ENCODE measurements at regions not wholly inside any gene's neighbourhood (a gene's known extent, or its start where the extent isn't known, plus 50 kb on each side); places are given as distances from the start of the nearest gene placed in this dataset.

DNA sequence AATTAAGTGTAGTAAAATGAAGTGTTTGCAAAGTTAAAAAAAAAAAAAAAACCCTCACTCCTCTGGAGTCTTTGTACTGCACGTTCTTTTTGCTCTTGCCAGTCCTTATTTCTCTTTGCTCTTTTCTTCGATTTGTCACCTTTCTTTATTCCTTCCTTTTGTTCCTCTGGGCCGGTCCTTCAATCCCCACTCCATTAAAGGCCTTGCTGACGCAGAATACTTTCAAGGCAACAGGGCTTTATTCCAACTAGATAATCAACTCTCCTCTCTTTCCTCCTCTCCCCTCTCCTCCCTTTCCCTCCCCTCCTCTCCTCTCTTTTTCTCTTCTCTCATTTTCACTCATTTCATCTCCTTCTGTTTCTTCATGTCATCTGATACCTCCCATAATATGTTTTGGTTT is 138.2 kb upstream of the NTM start:
- TF ChIP-seq, protein P1, sequence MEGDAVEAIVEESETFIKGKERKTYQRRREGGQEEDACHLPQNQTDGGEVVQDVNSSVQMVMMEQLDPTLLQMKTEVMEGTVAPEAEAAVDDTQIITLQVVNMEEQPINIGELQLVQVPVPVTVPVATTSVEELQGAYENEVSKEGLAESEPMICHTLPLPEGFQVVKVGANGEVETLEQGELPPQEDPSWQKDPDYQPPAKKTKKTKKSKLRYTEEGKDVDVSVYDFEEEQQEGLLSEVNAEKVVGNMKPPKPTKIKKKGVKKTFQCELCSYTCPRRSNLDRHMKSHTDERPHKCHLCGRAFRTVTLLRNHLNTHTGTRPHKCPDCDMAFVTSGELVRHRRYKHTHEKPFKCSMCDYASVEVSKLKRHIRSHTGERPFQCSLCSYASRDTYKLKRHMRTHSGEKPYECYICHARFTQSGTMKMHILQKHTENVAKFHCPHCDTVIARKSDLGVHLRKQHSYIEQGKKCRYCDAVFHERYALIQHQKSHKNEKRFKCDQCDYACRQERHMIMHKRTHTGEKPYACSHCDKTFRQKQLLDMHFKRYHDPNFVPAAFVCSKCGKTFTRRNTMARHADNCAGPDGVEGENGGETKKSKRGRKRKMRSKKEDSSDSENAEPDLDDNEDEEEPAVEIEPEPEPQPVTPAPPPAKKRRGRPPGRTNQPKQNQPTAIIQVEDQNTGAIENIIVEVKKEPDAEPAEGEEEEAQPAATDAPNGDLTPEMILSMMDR (IDR thresholded peaks at IDR 0.05), result no peak
- TF ChIP-seq POLR2AphosphoS5 (IDR thresholded peaks at IDR 0.05) (no peak), POLR2A (IDR thresholded peaks at IDR 0.05) (no peak)
- Histone ChIP-seq H3K9me3 (no peaks in the 10 kb centered on the region), H3K27ac (no peak overlapping the region), H3K27me3 (peaks cover 0 to 13% of the 10 kb centered on the region in 2 donors), H3K36me3 (no peaks in the 10 kb centered on the region), H3K4me1 (no peaks in the 10 kb centered on the region), H3K4me3 (no peak overlapping the region)
- DNase-seq (ENCODE audit: low spot score in 2 of 2), result no peak
- intact Hi-C loops (cut with DNase I; ENCODE audit: low total_unique reads), result loop anchor here (5.0 kb wide), 2 partner anchors 270 to 1405 kb away; no protein-coding TSS in a partner anchor

DNA sequence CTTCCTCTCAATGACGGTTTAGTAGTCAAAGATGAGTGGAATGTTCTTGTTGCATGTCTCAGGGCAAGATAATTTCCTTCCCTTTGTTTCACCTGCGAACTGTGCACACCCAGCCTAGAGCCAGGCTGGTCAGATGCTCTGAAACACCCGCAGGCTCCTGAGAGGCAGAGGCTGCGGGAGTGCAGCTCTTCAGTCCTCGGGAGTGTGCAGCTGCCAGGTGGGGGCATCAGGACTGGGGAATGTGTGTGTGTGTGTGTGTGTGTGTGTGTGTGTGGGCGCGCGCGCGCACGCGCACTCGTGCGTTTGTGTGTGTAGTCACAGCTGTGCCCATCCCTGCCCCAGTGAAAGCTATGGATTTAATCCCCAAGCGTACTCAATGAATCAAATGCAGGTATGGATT is 136.2 kb upstream of the NTM start:
- Histone ChIP-seq H3K9me3 (no peaks in the 10 kb centered on the region), H3K4me1 (no peaks in the 10 kb centered on the region), H3K36me3 (no peaks in the 10 kb centered on the region), H3K4me3 (no peak overlapping the region), H3K27me3 (peaks cover 0 to 15% of the 10 kb centered on the region in 2 donors), H3K27ac (no peak overlapping the region)
- TF ChIP-seq POLR2AphosphoS5 (IDR thresholded peaks at IDR 0.05) (no peak), POLR2A (IDR thresholded peaks at IDR 0.05) (no peak)
- TF ChIP-seq, protein P1 (IDR thresholded peaks at IDR 0.05), result no peak
- DNase-seq (ENCODE audit: low spot score in 2 of 2), result no peak
- intact Hi-C loops (cut with DNase I; ENCODE audit: low total_unique reads), result loop anchor here (5.0 kb wide), 2 partner anchors 272 to 1403 kb away; no protein-coding TSS in a partner anchor

DNA sequence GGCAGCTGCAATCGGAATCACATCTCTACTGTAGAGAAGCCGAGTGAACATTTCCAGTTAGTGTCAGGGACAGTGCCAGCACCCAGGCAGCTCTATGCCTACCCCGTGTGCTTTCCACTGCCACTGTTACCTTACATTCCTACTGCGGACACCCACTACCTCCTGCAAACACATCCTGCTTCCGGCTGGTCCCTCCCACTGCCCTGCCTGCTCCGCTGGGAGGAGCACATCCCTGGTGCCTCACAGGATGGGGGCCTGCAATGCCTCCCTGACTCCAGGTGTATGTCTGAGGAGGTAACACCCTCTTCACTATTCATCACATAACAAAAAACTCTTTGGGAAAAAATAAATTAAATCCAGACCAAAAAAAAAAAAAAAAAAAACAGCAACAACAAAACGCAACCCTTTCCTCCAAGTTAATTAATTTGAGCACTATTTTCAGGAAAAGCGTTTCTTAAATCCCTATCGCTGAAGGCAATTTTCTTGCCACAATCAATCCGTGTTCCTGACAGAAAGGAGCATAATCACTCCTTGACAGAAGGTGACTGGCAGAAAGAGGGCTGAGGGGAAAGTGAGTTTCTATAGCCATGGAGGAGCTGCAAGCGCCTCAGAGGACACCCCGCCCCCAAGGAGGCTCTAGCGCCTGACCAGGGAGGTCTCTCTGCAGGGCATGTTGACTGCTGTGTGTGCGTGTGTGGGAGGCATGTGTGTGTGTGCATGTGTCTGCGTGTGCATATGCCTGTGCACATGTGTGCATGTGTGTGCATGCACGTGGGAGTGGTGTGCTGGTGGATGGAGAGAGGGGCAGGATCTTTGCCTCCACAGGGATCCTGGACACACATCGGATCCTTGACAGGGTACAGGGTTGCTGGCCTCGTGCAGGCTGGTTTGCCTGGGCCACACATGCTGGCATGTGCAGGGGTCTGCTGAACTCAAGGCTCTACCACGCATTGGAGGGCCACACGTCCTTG is 134.8 kb upstream of the NTM start:
- TF ChIP-seq, protein P1 (IDR thresholded peaks at IDR 0.05), result no peak
- TF ChIP-seq POLR2A (IDR thresholded peaks at IDR 0.05) (no peak), POLR2AphosphoS5 (IDR thresholded peaks at IDR 0.05) (no peak)
- no peak overlapping the region for H3K4me3 ChIP-seq
- H3K4me1 ChIP-seq, result no peaks in the 10 kb centered on the region
- intact Hi-C loops (cut with DNase I; ENCODE audit: low total_unique reads), result no loop called here
- H3K9me3 ChIP-seq, result no peaks in the 10 kb centered on the region
- DNase-seq (ENCODE audit: low spot score in 2 of 2), result no peak
- H3K27ac ChIP-seq, result no peak overlapping the region
- H3K36me3 ChIP-seq, result no peaks in the 10 kb centered on the region
- H3K27me3 ChIP-seq, result peaks cover 0 to 15% of the 10 kb centered on the region in 2 donors

DNA sequence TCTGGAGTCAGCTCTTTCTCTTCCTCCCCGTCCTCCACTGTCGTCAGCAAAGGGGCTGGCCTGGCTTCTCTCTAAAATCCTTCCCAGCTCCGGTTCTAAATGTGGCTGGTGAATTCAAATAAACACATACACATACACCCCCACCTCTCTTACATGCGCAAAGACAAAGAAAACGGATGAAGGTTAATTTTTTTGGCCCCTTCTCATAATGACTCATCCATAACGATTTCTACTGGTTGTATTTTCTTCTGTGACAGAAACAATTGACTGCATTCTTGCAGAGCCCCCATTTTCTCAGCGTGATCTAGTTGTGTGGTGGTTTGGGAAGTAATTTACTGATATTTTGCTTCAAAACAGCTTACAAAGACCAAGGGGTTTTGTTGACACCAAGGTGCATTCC is 130.0 kb upstream of the NTM start:
- TF ChIP-seq POLR2A (IDR thresholded peaks at IDR 0.05) (no peak), POLR2AphosphoS5 (IDR thresholded peaks at IDR 0.05) (no peak)
- TF ChIP-seq, protein P1 (IDR thresholded peaks at IDR 0.05), result no peak
- H3K36me3 ChIP-seq, result no peaks in the 10 kb centered on the region
- no peak for DNase-seq (ENCODE audit: low spot score in 2 of 2)
- peaks cover 0 to 15% of the 10 kb centered on the region in 2 donors for H3K27me3 ChIP-seq
- no peak overlapping the region for H3K4me3 ChIP-seq
- H3K4me1 ChIP-seq, result no peaks in the 10 kb centered on the region
- intact Hi-C loops (cut with DNase I; ENCODE audit: low total_unique reads), result no loop called here
- no peak overlapping the region for H3K27ac ChIP-seq
- no peaks in the 10 kb centered on the region for H3K9me3 ChIP-seq

DNA sequence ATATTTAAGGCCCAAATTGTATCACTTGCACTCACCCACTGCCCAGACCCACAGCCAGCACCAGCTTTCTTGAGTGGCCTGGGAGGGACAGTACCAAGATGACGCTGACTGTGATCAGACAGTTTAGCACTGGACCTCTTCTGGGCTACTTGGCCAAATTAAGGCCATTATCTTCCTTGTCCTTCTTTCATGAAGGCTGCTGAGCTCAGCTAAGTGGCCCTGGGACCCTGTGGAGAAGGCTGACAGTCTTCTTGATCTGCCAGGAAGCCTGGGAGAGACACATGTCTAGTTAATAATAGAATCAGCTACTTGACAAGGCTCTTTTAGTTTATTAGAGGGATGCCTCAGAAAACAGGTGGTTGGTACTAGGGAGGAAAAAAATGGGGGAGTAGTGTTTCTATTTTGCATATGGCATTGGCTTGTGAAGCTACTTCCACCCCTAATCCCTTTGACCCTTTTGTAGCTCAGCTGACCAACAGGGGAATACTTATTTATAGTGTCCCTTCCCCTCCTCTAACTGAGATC is 127.9 kb upstream of the NTM start:
- no peak overlapping the region for H3K4me3 ChIP-seq
- no peaks in the 10 kb centered on the region for H3K9me3 ChIP-seq
- H3K36me3 ChIP-seq, result no peaks in the 10 kb centered on the region
- no peak for DNase-seq (ENCODE audit: low spot score in 2 of 2)
- no peaks in the 10 kb centered on the region for H3K4me1 ChIP-seq
- intact Hi-C loops (cut with DNase I; ENCODE audit: low total_unique reads), result no loop called here
- no peaks in the 10 kb centered on the region for H3K27me3 ChIP-seq
- H3K27ac ChIP-seq, result no peak overlapping the region
- TF ChIP-seq, protein P1 (IDR thresholded peaks at IDR 0.05), result no peak
- no peak for TF ChIP-seq POLR2AphosphoS5 (IDR thresholded peaks at IDR 0.05)
- TF ChIP-seq POLR2A (IDR thresholded peaks at IDR 0.05), result no peak
